ENCODE measurements at regions not wholly inside any gene's neighbourhood (a gene's known extent, or its start where the extent isn't known, plus 50 kb on each side); places are given as distances from the start of the nearest gene placed in this dataset.

- H2BK15ac ChIP-seq (ENCODE audit: low read depth, low read length) = no peak overlapping the region
- no peak overlapping the region for H3K18ac ChIP-seq (ENCODE audit: insufficient read length, low read depth, low read length)
- peak overlapping the region in 1 of 3 experiments; percentile 41; a peak in 2 of 7 replicates for H3K27ac Mint-ChIP-seq
- no peak overlapping the region for H3K14ac ChIP-seq (ENCODE audit: insufficient read depth, low read length)
- no peak overlapping the region for H3K56ac ChIP-seq (ENCODE audit: insufficient read length, low read depth, low read length)
- H3K79me1 ChIP-seq (ENCODE audit: insufficient read depth, low read depth, low read length, poor library complexity, severe bottlenecking) = no peaks in the 10 kb centered on the region
- H3T11ph ChIP-seq (ENCODE audit: low read length) = no peak overlapping the region
- H3K36me3 Mint-ChIP-seq (ENCODE audit: insufficient read depth in 1 of 3, low read depth in 3 of 3) = peaks cover 0 to 7% (median 0%) of the 10 kb centered on the region in 3 experiments; a peak in 3 of 7 replicates
- peaks cover 69 to 72% of the 10 kb centered on the region in 2 experiments for H3K4me1 Mint-ChIP-seq
- H3K9me3 Mint-ChIP-seq = peaks cover 0 to 6% of the 10 kb centered on the region in 2 experiments; a peak in 2 of 5 replicates
- peaks cover 7% of the 10 kb centered on the region; the same call in 1 of the 2 replicates for H3K4me1 ChIP-seq (ENCODE audit: insufficient read depth, low read length)
- no CpG with 5 or more reads among the region's 2 CpGs for WGBS (ENCODE audit: extremely low coverage, insufficient read length, low lambda C conversion rate)
- no peak for TF ChIP-seq CTCF (conservative IDR thresholded peaks at IDR 0.05)
- no peak overlapping the region for H2BK20ac ChIP-seq (ENCODE audit: low read depth, low read length, poor library complexity, severe bottlenecking)
- no peak overlapping the region for H3K9ac ChIP-seq (ENCODE audit: extremely low read depth, insufficient read length, low read length)
- H3K27me3 Mint-ChIP-seq (ENCODE audit: low read depth) = peaks cover 50% of the 10 kb centered on the region
- no peak overlapping the region for H2AK5ac ChIP-seq (ENCODE audit: insufficient read length, low read length)
- H3K79me2 ChIP-seq (ENCODE audit: insufficient read depth, low read length) = no peaks in the 10 kb centered on the region
- no peak for DNase-seq
- no peak overlapping the region for H3K4me3 Mint-ChIP-seq
- H3K27ac ChIP-seq (ENCODE audit: insufficient read length, low read depth, low read length) = no peak overlapping the region
- H3K4ac ChIP-seq (ENCODE audit: low read depth, low read length) = no peak overlapping the region
- H3K9me3 ChIP-seq (ENCODE audit: control insufficient read depth, low read depth, low read length) = no peaks in the 10 kb centered on the region
- H2BK12ac ChIP-seq (ENCODE audit: insufficient read length, low read depth, low read length) = no peak overlapping the region
- peaks cover 3% of the 10 kb centered on the region; the same call in 1 of the 2 replicates for H3K27me3 ChIP-seq (ENCODE audit: insufficient read depth, low read length)
- no peak overlapping the region for H4K8ac ChIP-seq (replicated peaks; ENCODE audit: insufficient read length, low read depth, low read length)
- H2BK120ac ChIP-seq (ENCODE audit: low read depth, low read length, poor library complexity, severe bottlenecking) = no peak overlapping the region
- H3K23me2 ChIP-seq (ENCODE audit: insufficient read length, low read depth, low read length, poor library complexity, severe bottlenecking) = no peaks in the 10 kb centered on the region
- H2BK5ac ChIP-seq (ENCODE audit: insufficient read length, low read length) = no peak overlapping the region
- H2AFZ ChIP-seq (ENCODE audit: low read length) = no peak overlapping the region
- no peak overlapping the region for H3K4me2 ChIP-seq (ENCODE audit: insufficient read depth, insufficient read length, low read length)
- no peak overlapping the region for H4K5ac ChIP-seq (ENCODE audit: insufficient read length, low read depth, low read length)
- no peaks in the 10 kb centered on the region for H4K20me1 ChIP-seq (ENCODE audit: control insufficient read depth, insufficient read depth, insufficient read length)
- no peak overlapping the region for H3K23ac ChIP-seq (ENCODE audit: insufficient read length, low read depth, low read length)
- H4K91ac ChIP-seq (ENCODE audit: insufficient read length, low read depth, low read length) = no peak overlapping the region
Observed at GRCh38 chr4:84385203-84385602, 113.9 kb downstream of the NKX6-1 start.
